ENCODE measurements at regions not wholly inside any gene's neighbourhood (a gene's known extent, or its start where the extent isn't known, plus 50 kb on each side); places are given as distances from the start of the nearest gene placed in this dataset.

GRCh38 chr5:87119588-87119987, 148.1 kb upstream of the RASA1 start:
- CTCF ChIA-PET = interaction anchor here (0.7 to 2.2 kb wide), 2 partner anchors 31 to 50 kb away, joined by 3 to 16 read pairs; no protein-coding TSS in a partner anchor
- H4K20me1 ChIP-seq (replicated peaks; ENCODE audit: control insufficient read depth, extremely low read depth, insufficient read depth, low read length) = no peaks in the 10 kb centered on the region
- FAIRE-seq (no peak), DNase-seq (ENCODE audit: low read depth, low spot score) (no peak)
- H3K9me1 ChIP-seq (replicated peaks; ENCODE audit: control insufficient read depth, extremely low read depth, insufficient read depth, low read length) = no peaks in the 10 kb centered on the region
- no peaks in the 10 kb centered on the region for H3K79me2 ChIP-seq (ENCODE audit: control insufficient read depth, insufficient read depth, low read length)
- TF ChIP-seq POLR2AphosphoS5 (IDR thresholded peaks at IDR 0.05; ENCODE audit: insufficient read depth, low read depth, low read length) = no peak
- no peak for TF ChIP-seq POLR2A (IDR thresholded peaks at IDR 0.05; ENCODE audit: low read depth, low read length)
- no peak for TF ChIP-seq CTCF (IDR thresholded peaks at IDR 0.05; ENCODE audit: extremely low read depth in 1 of 2, insufficient read depth in 1 of 2, low read depth in 1 of 2, low read length in 2 of 2)
- TF ChIP-seq, protein P1, sequence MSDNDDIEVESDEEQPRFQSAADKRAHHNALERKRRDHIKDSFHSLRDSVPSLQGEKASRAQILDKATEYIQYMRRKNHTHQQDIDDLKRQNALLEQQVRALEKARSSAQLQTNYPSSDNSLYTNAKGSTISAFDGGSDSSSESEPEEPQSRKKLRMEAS (IDR thresholded peaks at IDR 0.05; ENCODE audit: insufficient read depth, insufficient read length) = no peak
- TF ChIP-seq MYC (IDR thresholded peaks at IDR 0.05; ENCODE audit: low read depth, low read length) = no peak
- TF ChIP-seq JUN (IDR thresholded peaks at IDR 0.05; ENCODE audit: borderline replicate concordance, insufficient read depth, insufficient read length, low read depth) = no peak
- no peak for TF ChIP-seq EZH2 (IDR thresholded peaks at IDR 0.05; ENCODE audit: borderline replicate concordance, low read depth, low read length, severe bottlenecking)
- TF ChIP-seq GATA2 (IDR thresholded peaks at IDR 0.05; ENCODE audit: insufficient read depth, insufficient read length, low read depth, low read length) = no peak
- TF ChIP-seq FOS (IDR thresholded peaks at IDR 0.05; ENCODE audit: borderline replicate concordance, insufficient read depth, low read length) = no peak
- H3K4me1 ChIP-seq (ENCODE audit: control insufficient read depth, extremely low read depth, insufficient read depth, low read length) = peaks cover 30% of the 10 kb centered on the region
- peak overlapping the region; percentile 98 for H3K27ac ChIP-seq (ENCODE audit: insufficient read depth, low read depth, low read length)
- H2AFZ ChIP-seq (ENCODE audit: low read depth, low read length) = no peak overlapping the region
- H3K4me3 ChIP-seq (replicated peaks in 1 of 3; ENCODE audit: insufficient read depth in 1 of 3, low read depth in 1 of 3, low read length in 3 of 3) = no peak overlapping the region
- H3K36me3 ChIP-seq (ENCODE audit: control insufficient read depth in 2 of 2, extremely low read depth in 1 of 2, insufficient read depth in 2 of 2, low read length in 2 of 2) = no peaks in the 10 kb centered on the region
- no peak overlapping the region for H3K4me2 ChIP-seq (ENCODE audit: insufficient read depth, low read length)
- no peaks in the 10 kb centered on the region for H3K27me3 ChIP-seq (ENCODE audit: control insufficient read depth in 2 of 2, insufficient read depth in 2 of 2, low read length in 2 of 2)
- intact Hi-C loops (cut with micrococcal nuclease) (no loop called here), dilution Hi-C loops (cut with MboI; ENCODE audit: extremely low pct_ligation_motif_present, low sequenced_read_pairs) (no loop called here)
- no peaks in the 10 kb centered on the region for H3K9me3 ChIP-seq (replicated peaks; ENCODE audit: control insufficient read depth, insufficient read depth, low read length)
- no TSS peak for BruUV-seq (replicated peaks)
- H3K9ac ChIP-seq (replicated peaks; ENCODE audit: extremely low read depth, insufficient read depth, low read length) = no peak overlapping the region
- POLR2A ChIA-PET = interaction anchor here (0.8 kb wide), 1 partner anchor 75 kb away, joined by 3 read pairs; no protein-coding TSS in a partner anchor
